GM19239 (cell line): ENCODE measurements at regions not wholly inside any gene's neighbourhood (a gene's known extent, or its start where the extent isn't known, plus 50 kb on each side); places are given as distances from the start of the nearest gene placed in this dataset.

Experiments
- DNase-seq: peaks from one replicate; pipeline ENCODE4 v3.0.0; 2011; ENCODE audit warnings: low spot score; ENCODE audit not compliant: insufficient read length
- FAIRE-seq: peaks from 2 replicates; lab custom pipeline; 2011; peaks lifted over from hg19 to GRCh38; lab: Jason Lieb, UNC

GRCh38 chr13:83372786-83373185 is 509.5 kb downstream of the SLITRK1 start:
- FAIRE-seq (no peak), DNase-seq (no peak)

- no peak for DNase-seq
- FAIRE-seq = no peak
Observed at GRCh38 chr13:83365723-83366122, 516.6 kb downstream of the SLITRK1 start.

GRCh38 chr13:83355041-83355440 is 527.2 kb downstream of the SLITRK1 start:
- DNase-seq (no peak), FAIRE-seq (no peak)

GRCh38 chr13:83352391-83352790 is 529.9 kb downstream of the SLITRK1 start:
- DNase-seq (no peak), FAIRE-seq (no peak)

GRCh38 chr13:83350569-83350968 is 531.7 kb downstream of the SLITRK1 start:
- FAIRE-seq (no peak), DNase-seq (no peak)

GRCh38 chr13:83344518-83344917 is 537.8 kb downstream of the SLITRK1 start:
- FAIRE-seq (no peak), DNase-seq (no peak)

- DNase-seq (no peak), FAIRE-seq (no peak)
Observed at GRCh38 chr13:83340170-83340569, 542.1 kb downstream of the SLITRK1 start.

- DNase-seq (no peak), FAIRE-seq (no peak)
Observed at GRCh38 chr13:83333614-83334388, 548.5 kb downstream of the SLITRK1 start.

- DNase-seq (no peak), FAIRE-seq (no peak)
Observed at GRCh38 chr13:83332751-83333150, 549.5 kb downstream of the SLITRK1 start.

GRCh38 chr13:83327091-83327490 is 555.2 kb downstream of the SLITRK1 start:
- no peak for FAIRE-seq
- no peak for DNase-seq

- no peak for FAIRE-seq
- no peak for DNase-seq
Observed at GRCh38 chr13:83325125-83325853, 557.0 kb downstream of the SLITRK1 start.

GRCh38 chr13:83311886-83312577 is 570.2 kb downstream of the SLITRK1 start:
- no peak for FAIRE-seq
- DNase-seq = no peak

- FAIRE-seq = no peak
- DNase-seq = no peak
Observed at GRCh38 chr13:83298617-83299016, 583.7 kb downstream of the SLITRK1 start.

GRCh38 chr13:83297586-83298290 is 584.5 kb downstream of the SLITRK1 start:
- no peak for FAIRE-seq
- DNase-seq = no peak

- no peak for FAIRE-seq
- no peak for DNase-seq
Observed at GRCh38 chr13:83295686-83296085, 586.6 kb downstream of the SLITRK1 start.

GRCh38 chr13:83286737-83287136 is 595.5 kb downstream of the SLITRK1 start:
- DNase-seq = no peak
- FAIRE-seq = no peak

- FAIRE-seq (no peak), DNase-seq (no peak)
Observed at GRCh38 chr13:83281654-83282053, 600.6 kb downstream of the SLITRK1 start.

- FAIRE-seq (no peak), DNase-seq (no peak)
Observed at GRCh38 chr13:83274679-83275078, 607.6 kb downstream of the SLITRK1 start.

GRCh38 chr13:83272652-83273240 is 609.5 kb downstream of the SLITRK1 start:
- no peak for FAIRE-seq
- DNase-seq = no peak

GRCh38 chr13:83272076-83272475 is 610.2 kb downstream of the SLITRK1 start:
- no peak for FAIRE-seq

More at GRCh38 chr13:83272076-83272475, 610.2 kb downstream of the SLITRK1 start:
- DNase-seq = no peak
